WERI-Rb-1 (cell line): ENCODE measurements at regions not wholly inside any gene's neighbourhood (a gene's known extent, or its start where the extent isn't known, plus 50 kb on each side); places are given as distances from the start of the nearest gene placed in this dataset.
"Not testable (repeated sequence)": the region's sequence is repeated elsewhere in the genome, so short reads cannot be mapped to it uniquely, and the experiment has no call there.

ENCODE experiments used
- DNase-seq: peaks from one replicate; pipeline ENCODE4 v3.0.0-alpha.2; 2020
- H3K27ac ChIP-seq: fragments of 250-450 bp; sonication (Bioruptor Pico); 2 replicates; pipeline ENCODE4 v1.5.1; 2020; ENCODE audit warnings: mild to moderate bottlenecking, moderate library complexity
- H3K27me3 ChIP-seq: fragments of 250-450 bp; sonication (Bioruptor Pico); 2 replicates; pipeline ENCODE4 v1.5.1; 2021; ENCODE audit warnings: mild to moderate bottlenecking, low read depth, moderate library complexity; ENCODE audit not compliant: insufficient read depth, severe bottlenecking
- H3K36me3 ChIP-seq: fragments of 250-450 bp; sonication (Bioruptor Pico); 2 replicates; pipeline ENCODE4 v1.5.1; 2020; ENCODE audit warnings: mild to moderate bottlenecking, moderate library complexity
- H3K4me3 ChIP-seq: 2 replicates; pipeline ENCODE4 v1.5.1; 2011; ENCODE audit warnings: low read depth, mild to moderate bottlenecking, control low read depth, low read length
- H3K9me3 ChIP-seq: fragments of 250-450 bp; sonication (Bioruptor Pico); 2 replicates; pipeline ENCODE4 v1.5.1; 2021; ENCODE audit warnings: mild to moderate bottlenecking, moderate library complexity; ENCODE audit not compliant: severe bottlenecking
- CTCF ChIP-seq: IDR thresholded peaks from 2 replicates; pipeline ENCODE4 v1.5.1; 2011; ENCODE audit warnings: low read depth, mild to moderate bottlenecking, control low read depth, inconsistent platforms, low read length

GRCh38 chr1:19559641-19560040 is 74.3 kb upstream of the CAPZB start:
- TF ChIP-seq CTCF: no peak
- no peak for DNase-seq
- no peaks in the 10 kb centered on the region for H3K36me3 ChIP-seq
- H3K27me3 ChIP-seq: no peaks in the 10 kb centered on the region
- H3K9me3 ChIP-seq: no peaks in the 10 kb centered on the region
- no peak overlapping the region for H3K27ac ChIP-seq
- H3K4me3 ChIP-seq: no peak overlapping the region

- Histone ChIP-seq H3K27ac (no peak overlapping the region), H3K4me3 (no peak overlapping the region), H3K9me3 (no peaks in the 10 kb centered on the region), H3K27me3 (no peaks in the 10 kb centered on the region), H3K36me3 (no peaks in the 10 kb centered on the region)
- DNase-seq: no peak
- no peak for TF ChIP-seq CTCF
Observed at GRCh38 chr1:19557609-19558051, 72.3 kb upstream of the CAPZB start.

- H3K36me3 ChIP-seq: no peaks in the 10 kb centered on the region
- H3K4me3 ChIP-seq: no peak overlapping the region
- H3K27ac ChIP-seq: no peak overlapping the region
- no peak for TF ChIP-seq CTCF
- H3K27me3 ChIP-seq: no peaks in the 10 kb centered on the region
- H3K9me3 ChIP-seq: peaks cover 5% of the 10 kb centered on the region
- DNase-seq: no peak
Observed at GRCh38 chr1:19554090-19554489, 68.8 kb upstream of the CAPZB start.

- no peak overlapping the region for H3K27ac ChIP-seq
- no peaks in the 10 kb centered on the region for H3K27me3 ChIP-seq
- H3K9me3 ChIP-seq: peaks cover 5% of the 10 kb centered on the region
- no peak for TF ChIP-seq CTCF
- no peak overlapping the region for H3K4me3 ChIP-seq
- H3K36me3 ChIP-seq: no peaks in the 10 kb centered on the region
- no peak for DNase-seq
Observed at GRCh38 chr1:19552291-19553010, 67.1 kb upstream of the CAPZB start.

DNA sequence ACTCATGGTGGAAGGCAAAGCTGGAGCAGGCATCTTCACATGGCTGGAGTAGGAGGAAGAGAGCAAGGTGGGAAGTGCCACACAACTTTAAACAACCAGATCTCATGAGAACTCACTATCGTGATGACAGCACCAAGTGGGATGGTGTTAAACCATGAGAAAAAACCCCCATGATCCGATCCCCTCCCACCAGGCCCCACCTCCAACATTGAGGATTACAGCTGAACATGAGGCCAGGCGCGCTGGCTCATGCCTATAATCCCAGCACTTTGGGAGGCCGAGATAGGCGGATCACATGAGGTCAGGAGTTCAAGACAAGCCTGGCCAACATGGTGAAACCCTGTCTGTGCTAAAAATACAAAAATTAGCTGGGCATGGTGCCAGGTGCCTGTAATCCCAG is 66.5 kb upstream of the CAPZB start:
- not testable (repeated sequence) for H3K27me3 ChIP-seq, H3K9me3 ChIP-seq, H3K36me3 ChIP-seq, H3K4me3 ChIP-seq, H3K27ac ChIP-seq
- peak; percentile 58 for DNase-seq

DNA sequence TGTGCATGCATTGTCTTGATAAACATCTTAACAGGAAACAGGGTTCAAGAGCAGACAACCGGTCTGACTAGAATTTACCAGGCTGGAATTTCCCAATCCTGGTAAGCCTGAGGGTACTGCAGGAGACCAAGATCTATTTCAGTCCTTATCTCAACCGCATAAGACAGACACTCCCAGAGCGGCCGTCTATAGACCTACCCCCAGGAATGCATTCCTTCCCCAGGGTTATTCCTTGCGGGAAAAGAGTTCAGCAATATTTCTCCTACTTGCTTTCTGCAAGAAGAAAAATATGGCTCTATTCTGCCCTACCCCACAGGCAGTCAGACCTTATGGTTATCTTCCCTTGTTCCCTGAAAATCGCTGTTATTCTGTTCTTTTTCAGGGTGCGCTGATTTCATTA is 65.1 kb upstream of the CAPZB start:
- not testable (repeated sequence) for H3K36me3 ChIP-seq, H3K27me3 ChIP-seq, DNase-seq, H3K4me3 ChIP-seq, H3K9me3 ChIP-seq, H3K27ac ChIP-seq

DNA sequence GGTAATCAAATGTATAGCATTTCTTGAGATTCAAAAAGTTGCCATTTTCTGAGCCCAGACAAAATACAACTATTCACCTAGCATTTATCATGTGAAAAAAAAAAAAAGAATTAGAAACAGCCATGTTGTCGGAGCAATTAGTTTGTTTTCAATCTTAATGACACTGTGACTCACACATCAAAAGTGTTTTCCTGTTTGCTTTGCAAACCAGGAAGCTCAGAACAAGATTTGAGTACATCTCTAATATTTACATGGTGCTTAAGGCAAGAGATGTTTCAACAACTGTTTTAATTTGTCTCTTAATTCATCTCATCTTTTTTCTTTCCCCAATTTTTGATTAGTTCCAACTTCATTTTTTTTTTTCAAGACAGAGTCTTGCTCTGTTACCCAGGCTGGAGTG is 62.5 kb upstream of the CAPZB start:
- H3K27ac ChIP-seq: no peak overlapping the region
- no peaks in the 10 kb centered on the region for H3K27me3 ChIP-seq
- no peak for DNase-seq
- H3K9me3 ChIP-seq: peaks cover 8% of the 10 kb centered on the region
- H3K4me3 ChIP-seq: no peak overlapping the region
- TF ChIP-seq CTCF: no peak
- no peaks in the 10 kb centered on the region for H3K36me3 ChIP-seq
